Right kidney (tissue), 1 donor: ENCODE measurements at regions not wholly inside any gene's neighbourhood (a gene's known extent, or its start where the extent isn't known, plus 50 kb on each side); places are given as distances from the start of the nearest gene placed in this dataset.

Experiments used
- DNase-seq: peaks from one replicate; pipeline ENCODE4 v3.0.0-alpha.2; 2016

DNA sequence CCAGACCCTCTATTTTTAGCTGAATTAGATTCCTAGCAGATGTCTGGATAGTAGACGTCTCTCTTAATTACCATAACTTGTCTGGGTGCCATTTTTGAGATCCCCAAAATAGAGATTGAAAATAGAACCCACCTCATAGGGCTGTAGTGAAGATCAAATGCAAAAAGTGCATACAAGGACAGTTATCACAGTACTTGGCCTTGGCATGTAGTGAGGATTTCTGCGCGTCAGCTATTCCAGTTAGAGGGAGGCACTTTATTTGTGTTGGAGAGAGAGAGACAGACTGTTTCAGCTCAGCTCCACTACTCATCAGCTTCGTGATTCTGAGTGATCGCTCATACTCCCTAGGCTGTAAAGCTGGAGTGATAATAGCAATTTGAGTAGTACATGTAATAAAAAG, 59.6 kb upstream of the CDH13 start:
- DNase-seq = no peak

DNA sequence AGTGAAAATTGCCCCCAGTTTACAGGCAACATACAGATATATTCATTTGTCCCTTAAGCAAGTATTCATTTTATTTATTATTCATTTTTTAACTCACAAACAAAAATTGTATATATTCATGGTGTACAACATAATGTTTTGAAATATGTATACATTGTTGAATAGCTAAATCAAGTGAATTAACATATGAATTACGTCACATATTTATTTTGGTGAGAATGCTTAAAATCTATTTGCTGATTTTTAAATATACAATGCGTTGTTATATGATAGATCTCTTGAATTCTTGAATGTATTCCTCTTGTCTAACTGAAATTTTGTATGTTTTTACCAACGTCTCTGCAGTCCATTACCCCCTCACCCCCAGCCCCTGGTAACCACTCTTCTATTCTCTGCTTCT, 63.4 kb upstream of the CDH13 start:
- no peak for DNase-seq

DNA sequence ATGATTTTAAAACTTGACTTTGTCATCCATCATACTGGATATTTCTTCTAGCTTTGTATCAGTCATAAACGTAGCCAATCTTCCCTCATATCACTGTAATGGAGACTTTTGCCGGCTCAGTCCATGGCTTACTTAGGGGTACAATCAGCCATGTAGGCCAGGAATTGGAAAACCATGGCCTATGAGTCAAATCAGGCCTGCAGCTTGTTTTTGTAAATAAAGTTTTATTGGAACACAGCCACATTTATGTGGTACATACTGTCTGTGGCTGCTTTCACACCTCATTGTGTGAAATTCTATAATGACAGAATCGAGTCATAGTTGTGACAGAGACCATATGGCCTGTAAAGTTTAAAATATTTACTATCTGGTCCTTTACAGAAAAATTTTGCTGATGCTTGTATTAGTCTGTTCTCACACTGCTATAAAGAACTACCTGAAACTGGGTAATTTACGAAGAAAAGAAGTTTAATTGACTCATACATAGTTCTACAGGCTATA, 64.5 kb upstream of the CDH13 start:
- no peak for DNase-seq

- DNase-seq = no peak
Observed at GRCh38 chr16:82560805-82561325, 65.9 kb upstream of the CDH13 start.

DNA sequence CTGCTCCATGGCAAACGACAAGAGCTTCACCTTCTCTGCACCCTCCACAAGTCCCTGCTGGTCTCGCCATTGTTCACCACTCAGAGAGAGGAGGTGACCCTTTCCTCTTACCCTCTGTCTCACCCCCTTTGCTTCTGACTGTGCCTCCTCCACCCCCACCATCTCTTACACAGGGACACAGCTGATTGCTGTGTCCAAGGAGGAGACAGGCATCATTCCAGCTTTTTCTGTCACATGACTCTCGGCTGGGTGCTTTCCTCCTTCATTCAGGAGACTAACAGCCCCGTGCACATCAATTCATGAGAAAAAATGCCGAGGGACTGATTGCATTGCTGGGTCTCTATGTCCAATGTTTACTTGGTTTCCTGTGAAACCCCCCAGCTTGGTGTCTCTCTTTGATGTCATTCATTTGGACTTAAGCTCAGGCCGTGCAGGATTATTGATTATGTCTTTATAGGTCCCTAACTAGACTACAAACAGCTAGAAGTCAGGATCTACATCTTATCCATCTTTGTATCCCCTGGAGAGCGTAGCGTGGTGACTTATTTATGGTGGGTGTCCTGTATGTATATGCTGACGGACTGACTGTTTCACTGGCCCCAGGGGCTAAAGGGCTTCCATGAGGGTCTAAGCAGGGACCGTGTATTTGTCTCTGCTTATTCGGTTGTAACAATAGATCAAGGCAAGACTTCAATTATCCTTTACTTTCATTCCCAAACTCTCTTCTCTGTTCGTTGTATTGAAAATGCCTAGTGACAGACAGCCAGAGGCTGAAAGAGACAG, 82.2 kb upstream of the CDH13 start:
- DNase-seq = no peak

GRCh38 chr16:82542714-82543113, 84.1 kb upstream of the CDH13 start:
- DNase-seq = no peak

- no peak for DNase-seq
Observed at GRCh38 chr16:82541103-82541502, 85.7 kb upstream of the CDH13 start.

DNA sequence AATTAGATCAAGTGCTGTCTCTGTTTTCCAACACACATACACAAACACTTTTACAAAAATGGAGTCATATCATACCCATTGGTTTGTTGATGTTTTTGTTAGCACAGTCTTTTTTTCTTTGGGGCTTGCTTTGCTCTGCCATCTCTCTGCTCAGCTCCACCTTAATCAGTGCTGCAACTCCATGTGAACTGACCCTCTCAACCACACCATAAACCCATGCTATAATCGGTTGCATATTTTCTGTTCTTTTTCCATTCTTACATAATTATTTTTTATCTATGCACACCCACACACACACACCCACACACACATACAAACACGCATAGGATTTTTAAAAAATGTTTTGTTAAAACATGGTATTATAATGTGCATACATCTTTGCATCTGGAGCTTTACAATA, 91.0 kb upstream of the CDH13 start:
- no peak for DNase-seq

DNA sequence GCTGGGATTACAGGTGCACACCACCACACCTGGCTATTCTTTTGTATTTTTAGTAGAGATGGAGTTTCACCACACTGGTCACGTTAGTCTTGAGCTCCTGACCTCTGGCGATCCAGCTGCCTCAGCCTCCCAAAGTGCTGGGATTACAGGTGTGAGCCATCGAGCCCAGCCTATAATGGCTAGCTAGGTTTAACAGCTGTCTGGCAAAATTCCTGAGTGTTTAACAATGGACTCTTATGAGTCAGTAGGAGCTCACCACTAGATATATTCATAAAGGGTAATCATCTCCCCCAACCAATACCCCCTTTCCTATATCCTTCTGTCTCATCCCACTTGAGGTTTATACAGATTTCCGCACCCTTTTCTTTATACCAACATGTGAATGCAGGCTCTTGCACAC, 91.5 kb upstream of the CDH13 start:
- no peak for DNase-seq

DNA sequence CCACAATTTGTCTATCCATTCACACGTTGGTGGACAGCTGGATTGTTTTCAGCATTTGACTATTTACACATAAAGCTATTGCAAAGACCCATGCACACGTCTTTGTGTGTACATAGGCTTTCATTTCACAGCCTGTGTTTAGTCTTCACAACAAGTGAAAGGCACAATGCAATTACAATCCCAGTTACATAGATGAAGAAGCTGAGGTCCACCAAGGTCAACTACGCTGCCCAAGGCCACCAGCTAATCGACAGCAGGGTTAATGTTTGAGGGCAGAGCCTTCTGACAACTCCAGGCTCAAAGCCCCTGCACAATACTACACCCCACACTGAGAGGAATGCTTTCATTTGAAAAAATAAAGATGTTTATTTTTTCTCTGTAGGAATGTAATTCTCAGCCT, 93.6 kb upstream of the CDH13 start:
- no peak for DNase-seq

GRCh38 chr16:82530883-82531282, 95.9 kb upstream of the CDH13 start:
- DNase-seq = no peak

DNA sequence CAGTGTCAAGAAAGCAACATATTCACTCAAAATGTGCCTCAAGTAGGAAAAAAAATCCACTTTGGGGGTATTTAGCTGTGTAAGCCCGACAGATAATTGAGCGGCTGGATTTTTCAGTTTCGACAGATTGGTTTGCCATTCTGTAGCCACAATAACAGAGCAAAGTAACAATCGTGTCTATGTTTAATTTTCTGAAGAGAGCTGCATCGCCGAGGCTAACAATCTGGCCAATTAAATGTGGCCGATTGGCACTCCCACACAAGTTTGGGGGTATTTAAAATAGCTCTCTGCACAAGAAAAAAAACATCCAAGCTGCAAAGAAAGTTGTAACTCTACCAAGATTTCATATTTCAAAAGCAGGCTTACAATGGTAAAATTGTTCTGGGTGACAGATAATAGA, 99.7 kb upstream of the CDH13 start:
- no peak for DNase-seq

GRCh38 chr16:82524976-82525375, 101.8 kb upstream of the CDH13 start:
- DNase-seq = no peak

DNA sequence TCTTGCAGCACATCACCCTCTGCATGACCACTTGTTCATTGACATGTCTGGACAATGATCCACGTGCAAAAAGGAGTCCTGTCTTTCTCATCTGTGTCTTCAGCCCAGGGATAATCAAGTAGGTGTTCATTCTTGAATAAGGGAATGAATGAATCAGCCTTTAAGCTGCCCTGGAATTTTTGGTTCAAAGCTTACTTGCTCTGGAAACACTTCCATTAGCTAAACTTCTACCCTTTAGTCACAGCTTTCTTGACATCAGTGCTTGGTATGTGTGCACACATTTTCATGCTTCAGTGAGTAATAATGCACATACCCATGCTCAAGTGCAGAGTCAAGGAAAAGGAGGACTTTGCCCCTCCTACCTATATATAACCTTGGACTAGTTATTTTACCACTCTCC, 103.0 kb upstream of the CDH13 start:
- no peak for DNase-seq

DNA sequence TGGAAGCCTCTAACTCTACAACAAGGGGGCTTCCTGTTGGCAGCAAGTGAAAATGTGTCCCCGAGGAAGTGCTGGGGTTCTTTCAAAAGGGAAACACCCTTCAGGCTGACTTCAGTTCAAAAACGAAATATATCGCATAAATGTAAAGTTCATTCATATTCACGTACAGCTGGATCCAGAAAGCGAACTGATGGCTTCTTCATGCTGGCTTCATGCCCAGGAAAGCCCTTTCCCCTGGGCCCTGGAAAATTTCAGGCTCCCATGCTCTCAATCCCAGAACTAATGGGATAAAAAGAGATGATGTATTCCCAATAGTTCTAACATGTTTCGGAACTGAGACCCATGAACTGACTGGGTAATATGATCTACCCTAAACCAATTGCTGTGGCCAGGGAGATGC, 104.7 kb upstream of the CDH13 start:
- no peak for DNase-seq

- no peak for DNase-seq
Observed at GRCh38 chr16:82518811-82519210, 108.0 kb upstream of the CDH13 start.

GRCh38 chr16:82514262-82514661, 112.5 kb upstream of the CDH13 start:
- DNase-seq = no peak

- DNase-seq = no peak
Observed at GRCh38 chr16:82510789-82511305, 115.9 kb upstream of the CDH13 start.

- no peak for DNase-seq
Observed at GRCh38 chr16:82509691-82510430, 116.9 kb upstream of the CDH13 start.

GRCh38 chr16:82506692-82507670, 119.8 kb upstream of the CDH13 start:
- peak; percentile 28 for DNase-seq

DNA sequence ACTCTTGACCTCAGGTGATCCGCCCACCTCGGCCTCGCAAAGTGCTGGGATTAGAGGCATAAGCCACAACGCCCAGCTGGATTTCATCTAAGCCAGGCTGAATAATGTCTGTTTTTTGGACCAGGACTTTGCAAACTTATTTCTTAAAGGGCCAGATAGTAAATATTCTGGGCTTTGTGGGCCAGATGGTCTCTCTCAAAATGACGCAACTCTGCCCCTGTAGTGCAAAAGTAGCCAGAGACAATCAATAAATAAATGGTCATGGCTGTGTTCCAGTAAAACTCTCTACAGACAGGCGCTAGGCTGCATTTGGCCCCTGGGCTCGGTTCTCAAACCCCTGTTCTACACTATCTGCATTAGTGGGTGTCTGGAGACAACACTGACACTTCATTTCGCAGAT, 121.9 kb upstream of the CDH13 start:
- peak; percentile 24 for DNase-seq

DNA sequence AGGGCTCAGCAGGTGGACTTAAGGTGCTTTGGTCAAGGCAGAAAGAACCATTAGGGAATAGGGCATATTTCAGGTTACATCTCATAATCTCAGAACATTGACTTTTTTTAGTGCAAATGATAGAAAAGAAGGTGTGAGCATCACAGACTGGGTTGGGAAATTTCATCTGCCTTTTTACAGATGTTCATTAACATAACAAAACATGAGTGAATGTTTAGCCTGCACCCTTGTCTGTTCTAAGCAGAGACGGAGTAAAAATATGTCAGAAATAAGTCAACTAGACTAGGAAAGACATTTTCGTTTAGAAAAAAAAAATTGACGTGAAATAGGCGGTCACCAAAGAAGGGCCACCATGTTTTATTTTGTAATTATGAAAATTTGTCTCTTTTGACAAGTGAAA, 127.5 kb upstream of the CDH13 start:
- DNase-seq = no peak
